Lung (tissue), 11 donors: ENCODE measurements at regions not wholly inside any gene's neighbourhood (a gene's known extent, or its start where the extent isn't known, plus 50 kb on each side); places are given as distances from the start of the nearest gene placed in this dataset.

Experiments
- ATAC-seq: fragments of 200-7000 bp; cut with Tn5 transposase; one replicate; pipeline ENCODE4 v1.9.1; 2020; ENCODE audit warnings: moderate number of reproducible peaks; ENCODE audit not compliant: insufficient read depth, low FRiP score
- DNase-seq, 3 donors: peaks; one replicate each; pipeline ENCODE4 v3.0.0-alpha.2; 2013 to 2017
- H3K27ac ChIP-seq, 2 donors: one replicate each; pipeline ENCODE4 v1.5.1; 2013; ENCODE audit warnings: mild to moderate bottlenecking in 2 of 2, moderate library complexity in 2 of 2, control low read depth in 1 of 2, inconsistent platforms in 1 of 2, low read depth in 1 of 2, low read length in 1 of 2
- H3K27me3 ChIP-seq, 3 donors: one replicate each; pipeline ENCODE4 v1.5.1; 2013; ENCODE audit warnings: low read length in 2 of 3; ENCODE audit not compliant: control insufficient read depth in 3 of 3, insufficient read depth in 3 of 3
- H3K36me3 ChIP-seq, 4 donors: one replicate each; pipeline ENCODE4 v1.5.1; 2013; ENCODE audit warnings: low read length in 4 of 4, mild to moderate bottlenecking in 1 of 4, moderate library complexity in 1 of 4; ENCODE audit not compliant: control insufficient read depth in 4 of 4, insufficient read depth in 4 of 4
- H3K4me1 ChIP-seq, 5 donors: one replicate each; pipeline ENCODE4 v1.5.1; 2013; ENCODE audit warnings: low read length in 5 of 5, mild to moderate bottlenecking in 2 of 5, moderate library complexity in 1 of 5; ENCODE audit not compliant: control insufficient read depth in 5 of 5, insufficient read depth in 5 of 5
- H3K4me3 ChIP-seq: one replicate; pipeline ENCODE4 v1.5.1; 2013; ENCODE audit warnings: mild to moderate bottlenecking, control low read depth, moderate library complexity
- H3K9ac ChIP-seq, 2 donors: one replicate each; pipeline ENCODE4 v1.5.1; 2013; ENCODE audit warnings: low read length in 2 of 2, control low read depth in 1 of 2; ENCODE audit not compliant: insufficient read depth in 1 of 2
- H3K9me3 ChIP-seq, 4 donors: one replicate each; pipeline ENCODE4 v1.5.1; 2013; ENCODE audit warnings: low read length in 3 of 4, mild to moderate bottlenecking in 1 of 4, moderate library complexity in 1 of 4; ENCODE audit not compliant: control insufficient read depth in 4 of 4, insufficient read depth in 3 of 4
- WGBS, 2 donors: extraction: QIAGEN DNeasy Blood & Tissue Kit; methylation state at CpG; one replicate each; pipeline ENCODE4 v1.1.7; 2013; 5-methylcytosine and 5-hydroxymethylcytosine counted together
- TF ChIP-seq, protein P1 (sequence below): IDR thresholded peaks from 2 replicates; pipeline ENCODE4 v1.5.1; 2012; ENCODE audit warnings: mild to moderate bottlenecking; ENCODE audit errors: control extremely low read depth, extremely low read depth
- donor health status: control.
- donor health status: control.
- donor health status: Bipolar disorder and iron deficiency.
- donor health status: healthy.
- donor health status: DM: yes; HTN: yes; CAD: no.

DNA sequence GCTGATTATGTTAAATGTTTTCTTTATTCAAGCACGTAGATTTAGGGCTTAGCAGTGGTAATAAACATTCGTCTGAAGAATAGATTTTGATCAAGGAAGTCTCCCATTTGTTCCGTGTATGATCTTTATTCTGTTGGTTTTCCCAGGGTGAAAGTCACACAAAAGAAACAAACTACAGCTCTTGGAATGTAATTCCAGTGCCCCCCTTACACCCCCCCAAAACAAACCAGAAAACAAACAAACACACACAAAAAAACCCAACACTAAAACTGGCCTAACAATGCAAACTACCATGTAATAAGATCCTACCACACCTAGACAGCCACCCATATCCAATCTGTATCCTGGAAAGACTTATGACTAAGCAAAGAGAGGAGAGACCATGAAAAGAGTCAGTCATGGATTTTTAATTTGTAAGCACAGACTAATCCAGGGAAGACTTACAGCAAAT, 196.2 kb upstream of the ELL2 start:
- no peak overlapping the region for H3K27ac ChIP-seq

GRCh38 chr5:96157077-96157780, 195.6 kb upstream of the ELL2 start:
- Histone ChIP-seq H3K9me3 (no peaks in the 10 kb centered on the region), H3K4me3 (no peak overlapping the region), H3K36me3 (no peaks in the 10 kb centered on the region), H3K4me1 (no peaks in the 10 kb centered on the region), H3K9ac (no peak overlapping the region), H3K27me3 (no peaks in the 10 kb centered on the region), H3K27ac (no peak overlapping the region)
- WGBS, 2 donors, result 63 to 79% methylated on average over 4 of the region's 4 CpGs
- DNase-seq, result no peak
- TF ChIP-seq, protein P1, sequence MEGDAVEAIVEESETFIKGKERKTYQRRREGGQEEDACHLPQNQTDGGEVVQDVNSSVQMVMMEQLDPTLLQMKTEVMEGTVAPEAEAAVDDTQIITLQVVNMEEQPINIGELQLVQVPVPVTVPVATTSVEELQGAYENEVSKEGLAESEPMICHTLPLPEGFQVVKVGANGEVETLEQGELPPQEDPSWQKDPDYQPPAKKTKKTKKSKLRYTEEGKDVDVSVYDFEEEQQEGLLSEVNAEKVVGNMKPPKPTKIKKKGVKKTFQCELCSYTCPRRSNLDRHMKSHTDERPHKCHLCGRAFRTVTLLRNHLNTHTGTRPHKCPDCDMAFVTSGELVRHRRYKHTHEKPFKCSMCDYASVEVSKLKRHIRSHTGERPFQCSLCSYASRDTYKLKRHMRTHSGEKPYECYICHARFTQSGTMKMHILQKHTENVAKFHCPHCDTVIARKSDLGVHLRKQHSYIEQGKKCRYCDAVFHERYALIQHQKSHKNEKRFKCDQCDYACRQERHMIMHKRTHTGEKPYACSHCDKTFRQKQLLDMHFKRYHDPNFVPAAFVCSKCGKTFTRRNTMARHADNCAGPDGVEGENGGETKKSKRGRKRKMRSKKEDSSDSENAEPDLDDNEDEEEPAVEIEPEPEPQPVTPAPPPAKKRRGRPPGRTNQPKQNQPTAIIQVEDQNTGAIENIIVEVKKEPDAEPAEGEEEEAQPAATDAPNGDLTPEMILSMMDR, result no peak
- ATAC-seq, result no peak

More for the DNA sequence above, 196.2 kb upstream of the ELL2 start:
- H3K9me3 ChIP-seq, result no peaks in the 10 kb centered on the region
- no peak overlapping the region for H3K4me3 ChIP-seq
- ATAC-seq (no peak), DNase-seq (no peak)
- no peaks in the 10 kb centered on the region for H3K27me3 ChIP-seq
- WGBS, 2 donors, result 67 to 70% methylated on average over 3 of the region's 3 CpGs
- no peaks in the 10 kb centered on the region for H3K36me3 ChIP-seq
- H3K9ac ChIP-seq, result no peak overlapping the region
- TF ChIP-seq, protein P1, result no peak
- no peaks in the 10 kb centered on the region for H3K4me1 ChIP-seq

GRCh38 chr5:96155147-96155546, 193.5 kb upstream of the ELL2 start:
- Histone ChIP-seq H3K9ac (no peak overlapping the region), H3K4me3 (no peak overlapping the region), H3K27me3 (no peaks in the 10 kb centered on the region), H3K36me3 (no peaks in the 10 kb centered on the region), H3K4me1 (no peaks in the 10 kb centered on the region), H3K27ac (no peak overlapping the region), H3K9me3 (no peaks in the 10 kb centered on the region)
- DNase-seq (no peak), ATAC-seq (no peak)
- 94 to 98% methylated on average over 2 of the region's 2 CpGs for WGBS, 2 donors
- TF ChIP-seq, protein P1, result no peak

- TF ChIP-seq, protein P1, result no peak
- H3K4me1 ChIP-seq, result no peaks in the 10 kb centered on the region
- no peaks in the 10 kb centered on the region for H3K36me3 ChIP-seq
- H3K27me3 ChIP-seq, result no peaks in the 10 kb centered on the region
- H3K9me3 ChIP-seq, result no peaks in the 10 kb centered on the region
- WGBS, 2 donors, result 33 to 36% methylated on average over 2 of the region's 2 CpGs
- no peak overlapping the region for H3K9ac ChIP-seq
- DNase-seq (no peak), ATAC-seq (no peak)
- no peak overlapping the region for H3K27ac ChIP-seq
- H3K4me3 ChIP-seq, result no peak overlapping the region
These were observed 190.2 kb upstream of the ELL2 start for GRCh38 chr5:96151891-96152290.
